Fibroblast of lung (primary cell): ENCODE measurements at regions not wholly inside any gene's neighbourhood (a gene's known extent, or its start where the extent isn't known, plus 50 kb on each side); places are given as distances from the start of the nearest gene placed in this dataset.
A peak's percentile ranks its signal among the peaks of the same experiment; 100 is the strongest.

ENCODE experiments used
- DNase-seq, 2 donors: peaks; one replicate each; pipeline versions ENCODE4 v3.0.0 to v3.0.0-alpha.2; 2010; ENCODE audit warnings: low read depth in 2 of 2
- H2AFZ ChIP-seq: 2 replicates; pipeline ENCODE4 v1.5.1; 2012; ENCODE audit warnings: low read length, control low read depth, inconsistent platforms
- H3K27ac ChIP-seq: 2 replicates; pipeline ENCODE4 v1.5.1; 2011; ENCODE audit warnings: low read length, control low read depth; ENCODE audit not compliant: insufficient read depth
- H3K27me3 ChIP-seq: 2 replicates; pipeline ENCODE4 v1.5.1; 2011; ENCODE audit warnings: mild to moderate bottlenecking, low read length; ENCODE audit not compliant: control insufficient read depth, insufficient read depth
- H3K36me3 ChIP-seq: 2 replicates; pipeline ENCODE4 v1.5.1; 2011; ENCODE audit warnings: low read length; ENCODE audit not compliant: control insufficient read depth, insufficient read depth
- H3K4me1 ChIP-seq: 2 replicates; pipeline ENCODE4 v1.5.1; 2011; ENCODE audit warnings: low read length; ENCODE audit not compliant: control insufficient read depth, insufficient read depth; ENCODE audit errors: extremely low read depth
- H3K4me2 ChIP-seq: 2 replicates; pipeline ENCODE4 v1.5.1; 2011; ENCODE audit warnings: low read length, control low read depth; ENCODE audit not compliant: insufficient read depth; ENCODE audit errors: extremely low read depth
- H3K4me3 ChIP-seq, 4 experiments: fragments of 200-600 bp in 1 of 4; sonication (generic) in 1 of 4; replicated peaks in 1 of 4; 2 replicates each; pipeline ENCODE4 v1.5.1; 2011 to 2016; ENCODE audit warnings: low read length in 4 of 4, low read depth in 3 of 4, mild to moderate bottlenecking in 3 of 4, control low read depth in 2 of 4, inconsistent platforms in 1 of 4, mixed read lengths in 1 of 4; ENCODE audit not compliant: insufficient read depth in 1 of 4; ENCODE audit errors: control extremely low read depth in 1 of 4
- H3K79me2 ChIP-seq: 2 replicates; pipeline ENCODE4 v1.5.1; 2012; ENCODE audit warnings: mild to moderate bottlenecking, low read length, inconsistent platforms; ENCODE audit not compliant: control insufficient read depth, insufficient read depth
- H3K9ac ChIP-seq: 2 replicates; pipeline ENCODE4 v1.5.1; 2011; ENCODE audit warnings: mild to moderate bottlenecking, low read length, control low read depth; ENCODE audit not compliant: insufficient read depth
- H3K9me3 ChIP-seq: 2 replicates; pipeline ENCODE4 v1.5.1; 2012; ENCODE audit warnings: low read depth, low read length; ENCODE audit not compliant: control insufficient read depth, insufficient read depth
- H4K20me1 ChIP-seq: 2 replicates; pipeline ENCODE4 v1.5.1; 2011; ENCODE audit warnings: low read length; ENCODE audit not compliant: control insufficient read depth, insufficient read depth; ENCODE audit errors: extremely low read depth
- EZH2 ChIP-seq: IDR thresholded peaks from 2 replicates; pipeline ENCODE4 v1.5.1; 2012; ENCODE audit warnings: low read length, control low read depth, mild to moderate bottlenecking; ENCODE audit errors: missing control alignments
- TF ChIP-seq, protein P1 (sequence below), 2 donors: IDR thresholded peaks in 1 of 2; conservative IDR thresholded peaks in 1 of 2; 1 replicate in 1 of 2; 2 replicates in 1 of 2; pipeline ENCODE4 v1.5.1; 2011 to 2012; ENCODE audit warnings: low read length in 2 of 2, control low read depth in 1 of 2, inconsistent platforms in 1 of 2, low read depth in 1 of 2, mild to moderate bottlenecking in 1 of 2

DNA sequence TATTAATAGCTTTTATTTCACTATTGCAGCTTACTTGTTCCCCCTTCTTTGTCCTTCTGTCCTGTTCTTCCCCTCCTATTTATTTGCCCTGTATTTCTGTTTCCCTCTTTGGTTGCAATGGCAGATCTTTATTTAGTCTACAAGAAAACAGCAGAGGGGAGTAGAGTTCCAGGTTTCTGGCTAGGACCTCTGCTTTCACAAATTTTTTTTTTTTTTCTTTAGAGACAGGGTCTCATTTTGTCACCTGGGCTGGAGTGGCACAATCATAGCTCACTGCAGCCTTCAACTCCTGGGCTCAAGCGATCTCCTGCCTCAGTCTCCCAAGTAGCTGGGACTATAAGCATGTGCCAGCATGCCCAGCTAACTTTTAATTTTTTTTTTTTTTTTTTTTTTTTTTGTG lies 188.1 kb upstream of the SPRED2 start:
- H3K4me3 ChIP-seq: no peak overlapping the region
- no peak overlapping the region for H2AFZ ChIP-seq
- H3K4me1 ChIP-seq: no peaks in the 10 kb centered on the region
- DNase-seq: peak in 1 of 2 donors; percentile 17
- TF ChIP-seq, protein P1, sequence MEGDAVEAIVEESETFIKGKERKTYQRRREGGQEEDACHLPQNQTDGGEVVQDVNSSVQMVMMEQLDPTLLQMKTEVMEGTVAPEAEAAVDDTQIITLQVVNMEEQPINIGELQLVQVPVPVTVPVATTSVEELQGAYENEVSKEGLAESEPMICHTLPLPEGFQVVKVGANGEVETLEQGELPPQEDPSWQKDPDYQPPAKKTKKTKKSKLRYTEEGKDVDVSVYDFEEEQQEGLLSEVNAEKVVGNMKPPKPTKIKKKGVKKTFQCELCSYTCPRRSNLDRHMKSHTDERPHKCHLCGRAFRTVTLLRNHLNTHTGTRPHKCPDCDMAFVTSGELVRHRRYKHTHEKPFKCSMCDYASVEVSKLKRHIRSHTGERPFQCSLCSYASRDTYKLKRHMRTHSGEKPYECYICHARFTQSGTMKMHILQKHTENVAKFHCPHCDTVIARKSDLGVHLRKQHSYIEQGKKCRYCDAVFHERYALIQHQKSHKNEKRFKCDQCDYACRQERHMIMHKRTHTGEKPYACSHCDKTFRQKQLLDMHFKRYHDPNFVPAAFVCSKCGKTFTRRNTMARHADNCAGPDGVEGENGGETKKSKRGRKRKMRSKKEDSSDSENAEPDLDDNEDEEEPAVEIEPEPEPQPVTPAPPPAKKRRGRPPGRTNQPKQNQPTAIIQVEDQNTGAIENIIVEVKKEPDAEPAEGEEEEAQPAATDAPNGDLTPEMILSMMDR (conservative IDR thresholded peaks at IDR 0.05 in 1 of 2, IDR thresholded peaks at IDR 0.05 in 1 of 2; ENCODE audit: low read depth in 1 of 2, low read length in 2 of 2): no peak
- no peak for TF ChIP-seq EZH2
- H3K27ac ChIP-seq: no peak overlapping the region
- H3K27me3 ChIP-seq: peaks cover 5% of the 10 kb centered on the region
- no peaks in the 10 kb centered on the region for H4K20me1 ChIP-seq
- no peak overlapping the region for H3K9ac ChIP-seq
- no peaks in the 10 kb centered on the region for H3K9me3 ChIP-seq
- no peaks in the 10 kb centered on the region for H3K79me2 ChIP-seq
- no peak overlapping the region for H3K4me2 ChIP-seq
- H3K36me3 ChIP-seq: no peaks in the 10 kb centered on the region

DNA sequence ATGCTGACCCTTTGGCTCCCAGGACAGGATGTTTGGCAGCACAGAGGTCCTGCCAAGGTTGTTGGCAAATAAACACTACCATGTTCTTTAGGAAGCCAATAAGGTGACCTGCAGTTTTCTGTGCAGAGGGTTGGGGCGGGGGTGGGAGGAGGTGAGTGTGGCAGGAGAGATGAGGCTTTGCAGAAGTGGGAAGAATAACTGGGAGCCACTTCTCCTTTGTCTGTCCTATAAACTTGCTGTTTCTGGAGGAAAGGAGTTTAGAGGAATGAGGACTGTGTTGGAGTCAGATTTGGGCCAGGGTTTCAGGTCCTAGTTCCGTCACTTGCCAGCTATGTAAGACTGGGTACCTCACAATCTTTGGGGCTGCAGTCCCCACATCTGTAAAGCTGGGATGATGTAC lies 187.6 kb upstream of the SPRED2 start:
- DNase-seq: no peak
- Histone ChIP-seq H4K20me1 (no peaks in the 10 kb centered on the region), H3K27ac (no peak overlapping the region), H3K9me3 (no peaks in the 10 kb centered on the region), H3K4me1 (no peaks in the 10 kb centered on the region), H3K4me2 (no peak overlapping the region), H3K4me3 (no peak overlapping the region), H3K36me3 (no peaks in the 10 kb centered on the region), H3K79me2 (no peaks in the 10 kb centered on the region), H3K27me3 (peaks cover 5% of the 10 kb centered on the region), H3K9ac (no peak overlapping the region), H2AFZ (no peak overlapping the region)
- no peak for TF ChIP-seq EZH2
- TF ChIP-seq, protein P1 (conservative IDR thresholded peaks at IDR 0.05 in 1 of 2, IDR thresholded peaks at IDR 0.05 in 1 of 2; ENCODE audit: low read depth in 1 of 2, low read length in 2 of 2): no peak

DNA sequence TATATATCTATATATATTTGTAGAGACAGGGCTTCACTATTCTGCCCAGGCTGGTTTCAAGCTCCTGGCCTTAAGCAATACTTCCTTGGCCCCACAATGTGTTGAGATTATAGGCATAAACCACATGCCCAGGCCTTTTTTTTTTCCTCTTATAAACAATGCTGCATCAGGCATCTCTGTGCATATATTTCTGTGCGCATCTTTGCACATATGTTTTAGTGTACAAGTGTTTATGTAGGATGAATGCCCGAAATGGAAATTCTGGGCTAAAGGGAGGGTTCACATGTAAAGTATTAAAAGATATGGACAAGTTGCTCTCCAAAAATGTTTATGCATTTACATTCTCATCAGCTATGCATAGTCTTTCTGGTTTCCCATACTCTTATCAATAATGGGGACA lies 183.2 kb upstream of the SPRED2 start:
- Histone ChIP-seq H3K27me3 (peaks cover 4% of the 10 kb centered on the region), H3K79me2 (no peaks in the 10 kb centered on the region), H3K9ac (no peak overlapping the region), H4K20me1 (no peaks in the 10 kb centered on the region), H2AFZ (no peak overlapping the region), H3K4me2 (no peak overlapping the region), H3K36me3 (no peaks in the 10 kb centered on the region), H3K27ac (no peak overlapping the region), H3K4me3 (no peak overlapping the region), H3K9me3 (no peaks in the 10 kb centered on the region), H3K4me1 (no peaks in the 10 kb centered on the region)
- TF ChIP-seq, protein P1 (conservative IDR thresholded peaks at IDR 0.05 in 1 of 2, IDR thresholded peaks at IDR 0.05 in 1 of 2; ENCODE audit: low read depth in 1 of 2, low read length in 2 of 2): no peak
- TF ChIP-seq EZH2: no peak
- DNase-seq: no peak
